Keratinocyte (primary cell): ENCODE measurements at regions not wholly inside any gene's neighbourhood (a gene's known extent, or its start where the extent isn't known, plus 50 kb on each side); places are given as distances from the start of the nearest gene placed in this dataset.

ENCODE experiments used
- DNase-seq: peaks from one replicate; pipeline ENCODE4 v3.0.0-alpha.2; 2011; ENCODE audit warnings: low read depth, missing footprints, low spot score
- FAIRE-seq: peaks from 2 replicates; lab custom pipeline; 2011; peaks lifted over from hg19 to GRCh38; lab: Jason Lieb, UNC
- H2AFZ ChIP-seq: 2 replicates; pipeline ENCODE4 v1.6.0; 2012; ENCODE audit warnings: low read length, control low read depth, inconsistent platforms; ENCODE audit not compliant: control insufficient read depth
- H3K27ac ChIP-seq: 2 replicates; pipeline ENCODE4 v1.5.1; 2011; ENCODE audit warnings: low read length; ENCODE audit not compliant: control insufficient read depth, insufficient read depth
- H3K27me3 ChIP-seq: 3 replicates; pipeline ENCODE4 v1.6.0; 2011; ENCODE audit warnings: low read length; ENCODE audit not compliant: control insufficient read depth, insufficient read depth; ENCODE audit errors: extremely low read depth
- H3K36me3 ChIP-seq, 2 experiments: 2 replicates in 1 of 2; 3 replicates in 1 of 2; pipeline ENCODE4 v1.5.1; 2011; ENCODE audit warnings: low read length in 2 of 2, mild to moderate bottlenecking in 1 of 2; ENCODE audit not compliant: control insufficient read depth in 2 of 2, insufficient read depth in 2 of 2; ENCODE audit errors: extremely low read depth in 1 of 2
- H3K4me1 ChIP-seq: 3 replicates; pipeline ENCODE4 v1.5.1; 2011; ENCODE audit warnings: low read length; ENCODE audit not compliant: control insufficient read depth, insufficient read depth; ENCODE audit errors: extremely low read depth
- H3K4me2 ChIP-seq: 3 replicates; pipeline ENCODE4 v1.6.0; 2011; ENCODE audit warnings: low read depth, low read length; ENCODE audit not compliant: control insufficient read depth, insufficient read depth; ENCODE audit errors: extremely low read depth
- H3K4me3 ChIP-seq, 3 experiments: fragments of 200-600 bp in 1 of 3; sonication (generic) in 1 of 3; 2 replicates in 2 of 3; 3 replicates in 1 of 3; pipeline ENCODE4 v1.5.1; 2011 to 2016; ENCODE audit warnings: low read length in 3 of 3, mild to moderate bottlenecking in 3 of 3, control low read depth in 2 of 3, inconsistent platforms in 1 of 3, low read depth in 1 of 3, mixed read lengths in 1 of 3, mixed run types in 1 of 3, moderate library complexity in 1 of 3; ENCODE audit not compliant: control insufficient read depth in 2 of 3, insufficient read depth in 2 of 3; ENCODE audit errors: extremely low read depth in 1 of 3
- H3K79me2 ChIP-seq: 2 replicates; pipeline ENCODE4 v1.6.0; 2012; ENCODE audit warnings: low read length; ENCODE audit not compliant: control insufficient read depth, insufficient read depth
- H3K9ac ChIP-seq: 3 replicates; pipeline ENCODE4 v1.6.0; 2011; ENCODE audit warnings: low read length; ENCODE audit not compliant: control insufficient read depth, insufficient read depth; ENCODE audit errors: extremely low read depth
- H3K9me1 ChIP-seq: 3 replicates; pipeline ENCODE4 v1.6.0; 2011; ENCODE audit warnings: low read length; ENCODE audit not compliant: control insufficient read depth, insufficient read depth; ENCODE audit errors: extremely low read depth
- H3K9me3 ChIP-seq: 2 replicates; pipeline ENCODE4 v1.5.1; 2012; ENCODE audit warnings: low read depth, low read length; ENCODE audit not compliant: control insufficient read depth
- H4K20me1 ChIP-seq: 3 replicates; pipeline ENCODE4 v1.6.0; 2011; ENCODE audit warnings: low read length; ENCODE audit not compliant: control insufficient read depth, insufficient read depth; ENCODE audit errors: extremely low read depth
- EZH2 ChIP-seq: IDR thresholded peaks from one replicate; pipeline ENCODE4 v1.6.1; 2012; ENCODE audit warnings: inconsistent platforms, mild to moderate bottlenecking, low read length, moderate library complexity
- dilution Hi-C: fragments of 300-500 bp; cut with MboI; formaldehyde crosslinking; loops from one replicate; pipeline ENCODE4 v1.7.0; 2020; ENCODE audit warnings: low sequenced_read_pairs; ENCODE audit not compliant: extremely low pct_ligation_motif_present
- TF ChIP-seq, protein P1 (sequence below), 3 experiments: IDR thresholded peaks in 1 of 3; conservative IDR thresholded peaks in 1 of 3; optimal IDR thresholded peaks in 1 of 3; 2 replicates in 2 of 3; 3 replicates in 1 of 3; pipeline versions ENCODE3 to v1.5.1; 2011; ENCODE audit warnings: low read length in 3 of 3, mild to moderate bottlenecking in 3 of 3, moderate library complexity in 2 of 3, control low read depth in 1 of 3, inconsistent platforms in 1 of 3; ENCODE audit not compliant: insufficient read depth in 2 of 3; ENCODE audit errors: extremely low read depth in 1 of 3

DNA sequence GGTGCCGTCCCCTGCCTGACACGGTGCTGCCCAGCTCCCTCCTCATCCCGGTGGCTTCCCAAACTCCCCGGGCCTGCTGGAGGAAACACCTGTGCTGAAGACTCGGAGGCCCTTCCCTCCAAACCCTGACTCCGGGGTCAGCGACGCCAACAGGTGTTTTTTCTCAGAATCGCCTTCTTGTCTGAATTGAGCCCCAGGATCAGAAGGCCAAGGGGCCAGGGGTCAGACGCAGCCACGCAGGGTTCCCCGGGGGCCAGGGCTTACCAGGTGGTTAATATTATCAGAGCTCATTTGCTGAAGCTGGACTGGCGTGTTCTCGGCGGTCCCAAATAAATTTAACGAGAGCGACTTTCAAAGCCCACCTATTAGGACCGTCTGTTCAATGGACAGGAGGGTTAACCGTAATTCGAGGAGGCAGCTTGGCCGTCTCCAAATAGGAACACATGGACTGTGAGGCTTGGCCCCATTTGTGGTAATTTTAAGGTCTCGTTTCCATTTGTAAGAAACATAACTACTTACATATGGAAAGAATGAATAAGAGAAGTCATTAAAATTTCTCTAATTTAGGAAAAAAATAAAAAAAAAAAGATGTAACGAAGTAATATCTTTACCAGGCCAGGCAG lies 239.3 kb downstream of the CRLF2 start:
- H3K4me3 ChIP-seq, result no peak overlapping the region
- H3K4me1 ChIP-seq, result no peaks in the 10 kb centered on the region
- no peak overlapping the region for H3K27ac ChIP-seq
- no peaks in the 10 kb centered on the region for H3K9me1 ChIP-seq
- peaks cover 4% of the 10 kb centered on the region for H3K9me3 ChIP-seq
- H3K9ac ChIP-seq, result no peak overlapping the region
- no peaks in the 10 kb centered on the region for H4K20me1 ChIP-seq
- no peaks in the 10 kb centered on the region for H3K36me3 ChIP-seq
- no peaks in the 10 kb centered on the region for H3K27me3 ChIP-seq
- DNase-seq (no peak), FAIRE-seq (no peak)
- H2AFZ ChIP-seq, result no peak overlapping the region
- H3K79me2 ChIP-seq, result no peaks in the 10 kb centered on the region
- no peak overlapping the region for H3K4me2 ChIP-seq
- no peak for TF ChIP-seq EZH2
- TF ChIP-seq, protein P1, sequence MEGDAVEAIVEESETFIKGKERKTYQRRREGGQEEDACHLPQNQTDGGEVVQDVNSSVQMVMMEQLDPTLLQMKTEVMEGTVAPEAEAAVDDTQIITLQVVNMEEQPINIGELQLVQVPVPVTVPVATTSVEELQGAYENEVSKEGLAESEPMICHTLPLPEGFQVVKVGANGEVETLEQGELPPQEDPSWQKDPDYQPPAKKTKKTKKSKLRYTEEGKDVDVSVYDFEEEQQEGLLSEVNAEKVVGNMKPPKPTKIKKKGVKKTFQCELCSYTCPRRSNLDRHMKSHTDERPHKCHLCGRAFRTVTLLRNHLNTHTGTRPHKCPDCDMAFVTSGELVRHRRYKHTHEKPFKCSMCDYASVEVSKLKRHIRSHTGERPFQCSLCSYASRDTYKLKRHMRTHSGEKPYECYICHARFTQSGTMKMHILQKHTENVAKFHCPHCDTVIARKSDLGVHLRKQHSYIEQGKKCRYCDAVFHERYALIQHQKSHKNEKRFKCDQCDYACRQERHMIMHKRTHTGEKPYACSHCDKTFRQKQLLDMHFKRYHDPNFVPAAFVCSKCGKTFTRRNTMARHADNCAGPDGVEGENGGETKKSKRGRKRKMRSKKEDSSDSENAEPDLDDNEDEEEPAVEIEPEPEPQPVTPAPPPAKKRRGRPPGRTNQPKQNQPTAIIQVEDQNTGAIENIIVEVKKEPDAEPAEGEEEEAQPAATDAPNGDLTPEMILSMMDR (optimal IDR thresholded peaks at IDR 0.05 in 1 of 3, IDR thresholded peaks at IDR 0.05 in 1 of 3, conservative IDR thresholded peaks at IDR 0.05 in 1 of 3; ENCODE audit: extremely low read depth in 1 of 3, insufficient read depth in 2 of 3, low read length in 3 of 3), result no peak
- dilution Hi-C loops, result no loop called here

DNA sequence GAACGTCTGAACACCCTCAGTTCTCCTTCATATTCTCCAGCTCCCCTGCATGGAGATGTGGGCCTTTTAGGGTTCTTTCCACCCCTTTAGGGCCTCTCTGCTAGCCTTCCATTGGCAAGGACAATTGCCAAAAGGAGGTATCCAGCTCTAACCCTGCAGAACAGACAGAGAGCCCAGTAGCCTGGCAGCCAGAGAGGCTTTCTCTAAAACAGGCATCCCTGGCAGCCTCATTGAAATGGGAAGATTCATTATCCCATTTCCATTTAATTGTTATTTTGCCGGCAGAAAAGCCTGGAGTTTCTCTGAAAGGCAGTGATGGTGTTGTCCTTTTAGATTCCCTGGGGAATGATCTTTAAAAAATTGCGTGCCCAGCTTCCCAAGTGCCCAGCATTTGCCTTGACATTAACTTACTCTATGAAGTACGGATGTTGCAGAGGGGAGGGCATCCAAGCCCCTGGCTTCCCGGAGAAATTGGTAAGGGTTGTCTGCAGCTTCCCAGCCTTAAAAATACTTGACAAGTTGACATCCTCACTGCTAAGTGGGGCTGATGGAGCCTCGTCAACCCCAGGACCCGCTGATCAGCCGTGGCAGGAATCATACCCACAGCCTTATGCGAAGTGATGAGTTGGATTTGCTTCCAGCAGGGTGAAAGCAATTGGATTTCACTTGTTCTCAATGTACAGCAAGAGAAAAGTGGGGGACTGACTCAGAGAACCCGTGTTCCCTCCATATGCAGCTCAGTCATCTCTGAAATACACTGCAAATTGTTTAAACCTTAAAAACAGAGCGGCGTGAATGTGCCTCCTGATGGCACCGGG lies 244.1 kb downstream of the CRLF2 start:
- Histone ChIP-seq H3K4me2 (no peak overlapping the region), H3K9ac (no peak overlapping the region), H3K27me3 (no peaks in the 10 kb centered on the region), H2AFZ (no peak overlapping the region), H3K4me3 (no peak overlapping the region), H3K9me1 (no peaks in the 10 kb centered on the region), H3K36me3 (no peaks in the 10 kb centered on the region), H3K4me1 (no peaks in the 10 kb centered on the region), H4K20me1 (no peaks in the 10 kb centered on the region), H3K79me2 (no peaks in the 10 kb centered on the region), H3K27ac (no peak overlapping the region), H3K9me3 (peaks cover 4% of the 10 kb centered on the region)
- no peak for FAIRE-seq
- dilution Hi-C loops, result no loop called here
- TF ChIP-seq, protein P1 (optimal IDR thresholded peaks at IDR 0.05 in 1 of 3, IDR thresholded peaks at IDR 0.05 in 1 of 3, conservative IDR thresholded peaks at IDR 0.05 in 1 of 3; ENCODE audit: extremely low read depth in 1 of 3, insufficient read depth in 2 of 3, low read length in 3 of 3), result no peak
- TF ChIP-seq EZH2, result no peak
- DNase-seq, result no peak
